AG04450 (cell line): ENCODE measurements at regions not wholly inside any gene's neighbourhood (a gene's known extent, or its start where the extent isn't known, plus 50 kb on each side); places are given as distances from the start of the nearest gene placed in this dataset.

Source experiments
- CTCF ChIA-PET: fragments of 300-600, 350-600 bp; formaldehyde crosslinking; extraction: SDS; loops from one replicate; lab custom pipeline; 2022; ENCODE audit warnings: antibody characterized with exemption, inconsistent platforms; lab: Charles Lee
- POLR2A ChIA-PET: fragments of 350-600 bp; formaldehyde crosslinking; extraction: SDS; loops from one replicate; lab custom pipeline; 2021; ENCODE audit warnings: antibody characterized with exemption, inconsistent platforms; lab: Yijun Ruan, JAX
- DNase-seq: peaks from one replicate; pipeline ENCODE4 v3.0.0-alpha.2; 2011; ENCODE audit warnings: low read depth, low spot score
- H3K27ac ChIP-seq: one replicate; pipeline ENCODE4 v1.5.1; 2012; ENCODE audit warnings: low read depth, low read length, control low read depth
- H3K27me3 ChIP-seq: one replicate; pipeline ENCODE4 v1.6.0; 2012; ENCODE audit warnings: low read length; ENCODE audit not compliant: control insufficient read depth, insufficient read depth
- H3K4me3 ChIP-seq: 2 replicates; pipeline ENCODE4 v1.5.1; 2011; ENCODE audit warnings: mild to moderate bottlenecking, low read depth, low read length, control low read depth
- H3K9me3 ChIP-seq: 2 replicates; pipeline ENCODE4 v1.5.1; 2012; ENCODE audit warnings: low read length; ENCODE audit not compliant: control insufficient read depth, insufficient read depth
- CTCF ChIP-seq: IDR thresholded peaks from 2 replicates; pipeline ENCODE4 v1.5.1; 2011; ENCODE audit warnings: low read depth, low read length, control low read depth, inconsistent platforms

- DNase-seq = no peak
- TF ChIP-seq CTCF = no peak
- Histone ChIP-seq H3K9me3 (no peaks in the 10 kb centered on the region), H3K27me3 (no peaks in the 10 kb centered on the region), H3K27ac (no peak overlapping the region), H3K4me3 (no peak overlapping the region)
- CTCF ChIA-PET = no interaction called here
- POLR2A ChIA-PET = no interaction called here
Observed at GRCh38 chr4:156665780-156666366, 305.7 kb downstream of the PDGFC start.

GRCh38 chr4:156663663-156664062 is 307.9 kb downstream of the PDGFC start:
- no peak for TF ChIP-seq CTCF
- Histone ChIP-seq H3K4me3 (no peak overlapping the region), H3K9me3 (no peaks in the 10 kb centered on the region), H3K27me3 (no peaks in the 10 kb centered on the region), H3K27ac (no peak overlapping the region)
- POLR2A ChIA-PET = no interaction called here
- DNase-seq = no peak
- CTCF ChIA-PET = no interaction called here

- ChIA-PET CTCF (interaction anchor here (0.6 kb wide), 1 partner anchor 1593 kb away, joined by 3 read pairs; no protein-coding TSS in a partner anchor), POLR2A (no interaction called here)
- H3K27me3 ChIP-seq = no peaks in the 10 kb centered on the region
- H3K4me3 ChIP-seq = no peak overlapping the region
- no peak overlapping the region for H3K27ac ChIP-seq
- DNase-seq = no peak
- H3K9me3 ChIP-seq = no peaks in the 10 kb centered on the region
- TF ChIP-seq CTCF = no peak
Observed at GRCh38 chr4:156662921-156663320, 308.7 kb downstream of the PDGFC start.

GRCh38 chr4:156661555-156661954 is 310.0 kb downstream of the PDGFC start:
- ChIA-PET POLR2A (no interaction called here), CTCF (no interaction called here)
- Histone ChIP-seq H3K9me3 (no peaks in the 10 kb centered on the region), H3K27ac (no peak overlapping the region), H3K4me3 (no peak overlapping the region), H3K27me3 (no peaks in the 10 kb centered on the region)
- no peak for DNase-seq
- no peak for TF ChIP-seq CTCF

- Histone ChIP-seq H3K9me3 (no peaks in the 10 kb centered on the region), H3K27me3 (no peaks in the 10 kb centered on the region), H3K4me3 (no peak overlapping the region), H3K27ac (no peak overlapping the region)
- CTCF ChIA-PET = interaction anchor here (0.5 to 0.7 kb wide), 2 partner anchors 216 to 375 kb away, joined by 3 to 4 read pairs; no protein-coding TSS in a partner anchor
- TF ChIP-seq CTCF = no peak
- POLR2A ChIA-PET = no interaction called here
- no peak for DNase-seq
Observed at GRCh38 chr4:156660465-156660864, 311.1 kb downstream of the PDGFC start.
